WTC11 (cell line): ENCODE measurements at regions not wholly inside any gene's neighbourhood (a gene's known extent, or its start where the extent isn't known, plus 50 kb on each side); places are given as distances from the start of the nearest gene placed in this dataset.

Experiments used
- ATAC-seq: fragments of 200-7000 bp; cut with Tn5 transposase; 2 replicates; pipeline ENCODE4 v1.10.0; 2021; ENCODE audit warnings: mild to moderate bottlenecking, moderate library complexity
- CTCF ChIA-PET: fragments of 300-600 bp; sonication (Branson Sonifier 250); formaldehyde crosslinking; loops from one replicate; lab custom pipeline; 2021; ENCODE audit warnings: antibody characterized with exemption; lab: Charles Lee
- POLR2A ChIA-PET: fragments of 350-600 bp; sonication (Branson Sonifier 250); formaldehyde crosslinking; loops from one replicate; lab custom pipeline; 2021; ENCODE audit warnings: antibody characterized with exemption; lab: Charles Lee
- DNase-seq: peaks from one replicate; pipeline ENCODE4 v3.0.0; 2021; ENCODE audit warnings: low spot score
- H3K27ac Mint-ChIP-seq: 2 replicates; pipeline ENCODE4 v1.8.0; 2021; ENCODE audit warnings: mixed read lengths
- H3K27me3 Mint-ChIP-seq: 2 replicates; pipeline ENCODE4 v1.8.0; 2021; ENCODE audit warnings: low read depth, mild to moderate bottlenecking, moderate library complexity, mixed read lengths
- H3K36me3 Mint-ChIP-seq: 2 replicates; pipeline ENCODE4 v1.8.0; 2021; ENCODE audit warnings: mixed read lengths
- H3K4me1 Mint-ChIP-seq: 2 replicates; pipeline ENCODE4 v1.8.0; 2022; ENCODE audit warnings: mixed read lengths
- H3K4me3 Mint-ChIP-seq: 2 replicates; pipeline ENCODE4 v1.8.0; 2021; ENCODE audit warnings: mild to moderate bottlenecking, moderate library complexity, mixed read lengths
- H3K9me3 Mint-ChIP-seq: 2 replicates; pipeline ENCODE4 v1.8.0; 2021; ENCODE audit warnings: mixed read lengths
- CBFB ChIP-seq: sonication (generic); formaldehyde crosslinking; IDR thresholded peaks from 2 replicates; pipeline ENCODE4 v1.8.1; 2022; ENCODE audit warnings: mild to moderate bottlenecking, low read depth, missing genetic modification reagents
- ELF4 ChIP-seq: sonication (generic); formaldehyde crosslinking; IDR thresholded peaks from 2 replicates; pipeline ENCODE4 v1.8.1; 2022; ENCODE audit warnings: low read depth, mild to moderate bottlenecking, moderate library complexity, missing genetic modification reagents
- ESRRA ChIP-seq: sonication (generic); formaldehyde crosslinking; IDR thresholded peaks from 2 replicates; pipeline ENCODE4 v1.8.1; 2022; ENCODE audit warnings: mild to moderate bottlenecking, missing genetic modification reagents, borderline replicate concordance
- MXD4 ChIP-seq: fragments of 250-450 bp; sonication (Bioruptor Pico); IDR thresholded peaks from 2 replicates; pipeline ENCODE4 v1.8.0; 2021; ENCODE audit warnings: mild to moderate bottlenecking, moderate library complexity, borderline replicate concordance
- MYBL2 ChIP-seq: sonication (generic); formaldehyde crosslinking; IDR thresholded peaks from 2 replicates; pipeline ENCODE4 v1.8.1; 2023; ENCODE audit warnings: mild to moderate bottlenecking, moderate library complexity, missing genetic modification reagents
- NR1H2 ChIP-seq: sonication (generic); formaldehyde crosslinking; IDR thresholded peaks from 2 replicates; pipeline ENCODE4 v1.9.0; 2021; ENCODE audit warnings: mild to moderate bottlenecking, moderate library complexity, missing genetic modification reagents
- SMAD4 ChIP-seq: sonication (generic); formaldehyde crosslinking; IDR thresholded peaks from 2 replicates; pipeline ENCODE4 v1.8.0; 2022; ENCODE audit warnings: mild to moderate bottlenecking, missing genetic modification reagents
- TCF7 ChIP-seq: sonication (generic); formaldehyde crosslinking; IDR thresholded peaks from 2 replicates; pipeline ENCODE4 v1.8.0; 2022; ENCODE audit warnings: mild to moderate bottlenecking, low read depth, missing genetic modification reagents, moderate library complexity
- ZBTB21 ChIP-seq: sonication (generic); formaldehyde crosslinking; IDR thresholded peaks from 2 replicates; pipeline ENCODE4 v1.8.1; 2023; ENCODE audit warnings: mild to moderate bottlenecking, missing genetic modification reagents, borderline replicate concordance
- ZNF219 ChIP-seq: sonication (generic); formaldehyde crosslinking; IDR thresholded peaks from 2 replicates; pipeline ENCODE4 v1.8.0; 2023; ENCODE audit warnings: missing genetic modification reagents, mild to moderate bottlenecking, borderline replicate concordance
- ZNF232 ChIP-seq: sonication (generic); formaldehyde crosslinking; IDR thresholded peaks from 2 replicates; pipeline ENCODE4 v1.8.0; 2022; ENCODE audit warnings: mild to moderate bottlenecking, missing genetic modification reagents
- ZNF396 ChIP-seq: fragments of 250-450 bp; sonication (Bioruptor Pico); IDR thresholded peaks from 2 replicates; pipeline ENCODE4 v1.8.0; 2021; ENCODE audit warnings: mild to moderate bottlenecking, moderate library complexity, borderline replicate concordance
- ZNF416 ChIP-seq: fragments of 250-450 bp; sonication (Bioruptor Pico); IDR thresholded peaks from 2 replicates; pipeline ENCODE4 v1.9.0; 2021; ENCODE audit warnings: mild to moderate bottlenecking, inconsistent platforms
- ZNF423 ChIP-seq: fragments of 250-450 bp; sonication (Bioruptor Pico); IDR thresholded peaks from 2 replicates; pipeline ENCODE4 v2.1.2; 2022; ENCODE audit warnings: mild to moderate bottlenecking, moderate library complexity
- TF ChIP-seq, protein P1 (sequence below): sonication (generic); formaldehyde crosslinking; IDR thresholded peaks from 2 replicates; pipeline ENCODE4 v1.8.1; 2022; ENCODE audit warnings: low read depth, missing genetic modification reagents, borderline replicate concordance
- TF ChIP-seq, protein P2 (sequence below): sonication (generic); formaldehyde crosslinking; IDR thresholded peaks from 2 replicates; pipeline ENCODE4 v1.8.1; 2022; ENCODE audit warnings: mild to moderate bottlenecking, missing genetic modification reagents, moderate library complexity, borderline replicate concordance
- TF ChIP-seq, protein P3 (sequence below): fragments of 250-450 bp; sonication (Bioruptor Pico); conservative IDR thresholded peaks from 2 replicates; pipeline ENCODE4 v1.9.0; 2021; ENCODE audit warnings: mild to moderate bottlenecking
- TF ChIP-seq, protein P4 (sequence below): sonication (generic); formaldehyde crosslinking; IDR thresholded peaks from 2 replicates; pipeline ENCODE4 v1.8.1; 2023; ENCODE audit warnings: mild to moderate bottlenecking, missing genetic modification reagents
- TF ChIP-seq, protein P5 (sequence below): sonication (generic); formaldehyde crosslinking; IDR thresholded peaks from 2 replicates; pipeline ENCODE4 v1.8.1; 2023; ENCODE audit warnings: mild to moderate bottlenecking, missing genetic modification reagents, borderline replicate concordance

DNA sequence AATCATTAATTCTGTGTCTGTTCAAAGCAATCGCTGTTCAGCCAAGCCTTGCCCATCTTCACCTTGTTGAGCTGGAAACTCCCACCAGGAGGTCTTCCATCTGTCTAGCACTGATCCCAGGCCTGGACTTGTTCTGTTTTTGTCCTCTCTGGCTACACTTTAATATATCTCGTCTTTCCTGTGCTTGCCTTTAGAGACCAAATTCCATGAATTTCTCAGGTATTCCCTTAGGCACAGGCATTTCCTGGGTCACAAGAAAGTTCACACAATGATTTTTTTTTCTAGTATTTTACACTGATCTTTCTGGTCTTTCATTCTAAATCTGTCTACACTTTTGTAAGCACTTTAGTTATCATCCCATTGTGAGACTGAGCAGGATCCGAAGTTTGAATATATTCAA lies 116.4 kb upstream of the CCND2 start:
- Mint-ChIP-seq H3K4me3 (no peak overlapping the region), H3K27me3 (peaks cover 4% of the 10 kb centered on the region; the same call in 1 of the 2 replicates), H3K36me3 (peaks cover 10% of the 10 kb centered on the region), H3K9me3 (peaks cover 8% of the 10 kb centered on the region), H3K27ac (peak overlapping the region; percentile 77), H3K4me1 (peaks cover 45% of the 10 kb centered on the region)
- ATAC-seq, result no peak
- ChIA-PET POLR2A (interaction anchor here (0.6 kb wide), 1 partner anchor 131 kb away, joined by 3 read pairs; no protein-coding TSS in a partner anchor), CTCF (no interaction called here)
- no peak for DNase-seq
- TF ChIP-seq SMAD4 (CRISPR knock-in tag), result no peak
- TF ChIP-seq ZBTB21 (CRISPR knock-in tag), result no peak
- TF ChIP-seq ZNF219 (CRISPR knock-in tag), result no peak
- TF ChIP-seq, protein P1, sequence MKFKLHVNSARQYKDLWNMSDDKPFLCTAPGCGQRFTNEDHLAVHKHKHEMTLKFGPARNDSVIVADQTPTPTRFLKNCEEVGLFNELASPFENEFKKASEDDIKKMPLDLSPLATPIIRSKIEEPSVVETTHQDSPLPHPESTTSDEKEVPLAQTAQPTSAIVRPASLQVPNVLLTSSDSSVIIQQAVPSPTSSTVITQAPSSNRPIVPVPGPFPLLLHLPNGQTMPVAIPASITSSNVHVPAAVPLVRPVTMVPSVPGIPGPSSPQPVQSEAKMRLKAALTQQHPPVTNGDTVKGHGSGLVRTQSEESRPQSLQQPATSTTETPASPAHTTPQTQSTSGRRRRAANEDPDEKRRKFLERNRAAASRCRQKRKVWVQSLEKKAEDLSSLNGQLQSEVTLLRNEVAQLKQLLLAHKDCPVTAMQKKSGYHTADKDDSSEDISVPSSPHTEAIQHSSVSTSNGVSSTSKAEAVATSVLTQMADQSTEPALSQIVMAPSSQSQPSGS (CRISPR knock-in tag), result no peak
- TF ChIP-seq, protein P2, sequence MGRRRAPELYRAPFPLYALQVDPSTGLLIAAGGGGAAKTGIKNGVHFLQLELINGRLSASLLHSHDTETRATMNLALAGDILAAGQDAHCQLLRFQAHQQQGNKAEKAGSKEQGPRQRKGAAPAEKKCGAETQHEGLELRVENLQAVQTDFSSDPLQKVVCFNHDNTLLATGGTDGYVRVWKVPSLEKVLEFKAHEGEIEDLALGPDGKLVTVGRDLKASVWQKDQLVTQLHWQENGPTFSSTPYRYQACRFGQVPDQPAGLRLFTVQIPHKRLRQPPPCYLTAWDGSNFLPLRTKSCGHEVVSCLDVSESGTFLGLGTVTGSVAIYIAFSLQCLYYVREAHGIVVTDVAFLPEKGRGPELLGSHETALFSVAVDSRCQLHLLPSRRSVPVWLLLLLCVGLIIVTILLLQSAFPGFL, result no peak

DNA sequence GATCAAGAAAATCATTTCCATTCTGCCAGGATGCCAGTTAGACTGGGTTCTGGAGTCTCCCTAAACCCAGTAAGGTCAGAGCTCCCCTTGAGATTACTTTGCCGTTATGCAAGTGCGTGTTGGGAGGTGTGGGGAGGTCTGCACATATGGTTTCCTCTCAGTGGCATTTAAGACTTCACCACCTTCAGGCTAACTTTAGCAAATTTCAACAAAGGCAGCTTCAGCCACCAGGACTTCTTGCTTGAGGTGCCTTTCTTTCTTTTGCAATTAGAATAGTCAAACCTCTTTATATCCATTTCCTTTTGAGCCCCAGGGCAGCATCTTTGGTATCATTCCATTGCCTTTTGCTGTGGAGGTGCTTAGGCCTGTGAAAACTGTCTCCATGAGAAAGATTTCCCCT lies 117.2 kb upstream of the CCND2 start:
- peak; percentile 69 for ATAC-seq
- ChIA-PET CTCF (interaction anchor here (1.1 to 2.1 kb wide), 4 partner anchors 9 to 72 kb away, joined by 3 to 8 read pairs (median 4); no protein-coding TSS in a partner anchor), POLR2A (interaction anchor here (0.5 to 0.9 kb wide), 3 partner anchors 8 to 281 kb away, joined by 3 read pairs; no protein-coding TSS in a partner anchor)
- peaks cover 53% of the 10 kb centered on the region for H3K4me1 Mint-ChIP-seq
- peaks cover 1% of the 10 kb centered on the region; the same call in 1 of the 2 replicates for H3K27me3 Mint-ChIP-seq
- H3K9me3 Mint-ChIP-seq, result peaks cover under 1% of the 10 kb centered on the region; the same call in 1 of the 2 replicates
- H3K27ac Mint-ChIP-seq, result peak overlapping the region; percentile 83
- H3K4me3 Mint-ChIP-seq, result no peak overlapping the region
- no peak for TF ChIP-seq MYBL2 (CRISPR knock-in tag)
- no peak for TF ChIP-seq ESRRA (CRISPR knock-in tag)
- TF ChIP-seq TCF7, result no peak
- TF ChIP-seq CBFB, result no peak
- TF ChIP-seq ZNF232 (CRISPR knock-in tag), result no peak
- TF ChIP-seq ELF4 (CRISPR knock-in tag), result no peak
- no peak for TF ChIP-seq SMAD4 (CRISPR knock-in tag)
- no peak for TF ChIP-seq ZNF423 (CRISPR knock-in tag)
- TF ChIP-seq NR1H2 (CRISPR knock-in tag), result no peak
- TF ChIP-seq, protein P3, sequence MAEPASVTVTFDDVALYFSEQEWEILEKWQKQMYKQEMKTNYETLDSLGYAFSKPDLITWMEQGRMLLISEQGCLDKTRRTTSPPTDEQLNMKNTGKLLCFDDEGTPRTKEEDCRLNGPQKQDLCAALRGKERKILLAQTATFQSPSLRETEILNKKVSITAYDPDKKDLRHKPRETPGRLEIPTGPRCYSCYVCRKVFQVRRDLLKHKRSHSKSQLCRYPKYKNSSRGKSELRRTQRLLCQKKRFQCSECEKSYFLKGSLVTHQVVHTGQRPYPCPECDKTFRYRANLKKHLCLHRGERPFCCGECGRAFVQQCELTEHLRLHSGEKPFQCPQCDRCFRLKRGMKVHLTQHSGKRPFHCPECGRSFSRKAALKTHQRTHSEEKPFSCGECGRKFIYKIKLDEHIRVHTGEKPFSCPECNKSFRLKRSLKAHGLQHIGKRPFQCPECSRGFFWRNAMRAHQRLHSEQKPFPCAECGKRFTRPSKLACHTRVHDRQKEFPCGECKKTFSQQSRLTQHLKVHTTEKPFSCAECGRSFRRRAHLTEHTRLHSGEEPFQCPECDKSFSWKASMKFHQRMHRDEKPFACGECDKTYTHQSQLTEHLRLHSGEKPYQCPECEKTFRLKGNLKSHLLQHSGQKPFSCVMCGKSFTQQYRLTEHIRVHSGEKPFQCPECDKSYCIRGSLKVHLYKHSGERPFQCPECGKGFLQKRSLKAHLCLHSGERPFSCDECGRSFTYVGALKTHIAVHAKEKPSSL, result no peak
- no peak for TF ChIP-seq ZNF396 (CRISPR knock-in tag)
- no peak for TF ChIP-seq MXD4
- TF ChIP-seq ZNF416 (CRISPR knock-in tag), result no peak
- TF ChIP-seq, protein P4, sequence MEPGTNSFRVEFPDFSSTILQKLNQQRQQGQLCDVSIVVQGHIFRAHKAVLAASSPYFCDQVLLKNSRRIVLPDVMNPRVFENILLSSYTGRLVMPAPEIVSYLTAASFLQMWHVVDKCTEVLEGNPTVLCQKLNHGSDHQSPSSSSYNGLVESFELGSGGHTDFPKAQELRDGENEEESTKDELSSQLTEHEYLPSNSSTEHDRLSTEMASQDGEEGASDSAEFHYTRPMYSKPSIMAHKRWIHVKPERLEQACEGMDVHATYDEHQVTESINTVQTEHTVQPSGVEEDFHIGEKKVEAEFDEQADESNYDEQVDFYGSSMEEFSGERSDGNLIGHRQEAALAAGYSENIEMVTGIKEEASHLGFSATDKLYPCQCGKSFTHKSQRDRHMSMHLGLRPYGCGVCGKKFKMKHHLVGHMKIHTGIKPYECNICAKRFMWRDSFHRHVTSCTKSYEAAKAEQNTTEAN (CRISPR knock-in tag), result no peak
- TF ChIP-seq, protein P5, sequence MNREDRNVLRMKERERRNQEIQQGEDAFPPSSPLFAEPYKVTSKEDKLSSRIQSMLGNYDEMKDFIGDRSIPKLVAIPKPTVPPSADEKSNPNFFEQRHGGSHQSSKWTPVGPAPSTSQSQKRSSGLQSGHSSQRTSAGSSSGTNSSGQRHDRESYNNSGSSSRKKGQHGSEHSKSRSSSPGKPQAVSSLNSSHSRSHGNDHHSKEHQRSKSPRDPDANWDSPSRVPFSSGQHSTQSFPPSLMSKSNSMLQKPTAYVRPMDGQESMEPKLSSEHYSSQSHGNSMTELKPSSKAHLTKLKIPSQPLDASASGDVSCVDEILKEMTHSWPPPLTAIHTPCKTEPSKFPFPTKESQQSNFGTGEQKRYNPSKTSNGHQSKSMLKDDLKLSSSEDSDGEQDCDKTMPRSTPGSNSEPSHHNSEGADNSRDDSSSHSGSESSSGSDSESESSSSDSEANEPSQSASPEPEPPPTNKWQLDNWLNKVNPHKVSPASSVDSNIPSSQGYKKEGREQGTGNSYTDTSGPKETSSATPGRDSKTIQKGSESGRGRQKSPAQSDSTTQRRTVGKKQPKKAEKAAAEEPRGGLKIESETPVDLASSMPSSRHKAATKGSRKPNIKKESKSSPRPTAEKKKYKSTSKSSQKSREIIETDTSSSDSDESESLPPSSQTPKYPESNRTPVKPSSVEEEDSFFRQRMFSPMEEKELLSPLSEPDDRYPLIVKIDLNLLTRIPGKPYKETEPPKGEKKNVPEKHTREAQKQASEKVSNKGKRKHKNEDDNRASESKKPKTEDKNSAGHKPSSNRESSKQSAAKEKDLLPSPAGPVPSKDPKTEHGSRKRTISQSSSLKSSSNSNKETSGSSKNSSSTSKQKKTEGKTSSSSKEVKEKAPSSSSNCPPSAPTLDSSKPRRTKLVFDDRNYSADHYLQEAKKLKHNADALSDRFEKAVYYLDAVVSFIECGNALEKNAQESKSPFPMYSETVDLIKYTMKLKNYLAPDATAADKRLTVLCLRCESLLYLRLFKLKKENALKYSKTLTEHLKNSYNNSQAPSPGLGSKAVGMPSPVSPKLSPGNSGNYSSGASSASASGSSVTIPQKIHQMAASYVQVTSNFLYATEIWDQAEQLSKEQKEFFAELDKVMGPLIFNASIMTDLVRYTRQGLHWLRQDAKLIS (CRISPR knock-in tag), result no peak
- peaks cover 2% of the 10 kb centered on the region; the same call in 1 of the 2 replicates for H3K36me3 Mint-ChIP-seq
- no peak for DNase-seq
